H1 (cell line): ENCODE measurements at regions not wholly inside any gene's neighbourhood (a gene's known extent, or its start where the extent isn't known, plus 50 kb on each side); places are given as distances from the start of the nearest gene placed in this dataset.

Experiments used
- CTCF ChIA-PET: fragments of 300-600 bp; sonication (Branson Sonifier 250); formaldehyde crosslinking; loops from one replicate; lab custom pipeline; 2021; ENCODE audit not compliant: partially characterized antibody; lab: Charles Lee
- POLR2A ChIA-PET: fragments of 300-600 bp; sonication (Branson Sonifier 250); formaldehyde crosslinking; loops from one replicate; lab custom pipeline; 2021; ENCODE audit warnings: inconsistent platforms; ENCODE audit not compliant: partially characterized antibody; lab: Charles Lee
- DNase-seq, 2 experiments: peaks; one replicate each; pipeline versions ENCODE4 v3.0.0 to v3.0.0-alpha.2; 2010 to 2022; ENCODE audit warnings: low spot score in 2 of 2, low read depth in 1 of 2, mixed read lengths in 1 of 2
- FAIRE-seq: peaks from 2 replicates; lab custom pipeline; 2011; peaks lifted over from hg19 to GRCh38; lab: Jason Lieb, UNC
- H2AFZ ChIP-seq: 2 replicates; pipeline ENCODE4 v1.8.1; 2012; ENCODE audit warnings: low read length, inconsistent platforms
- H2AK5ac ChIP-seq: 2 replicates; pipeline ENCODE4 v1.6.1; 2013; ENCODE audit warnings: low read depth, low read length
- H2BK120ac ChIP-seq: replicated peaks from 2 replicates; pipeline ENCODE3; 2013; ENCODE audit warnings: low read depth, low read length, inconsistent platforms
- H2BK12ac ChIP-seq: 2 replicates; pipeline ENCODE4 v1.6.1; 2013; ENCODE audit warnings: low read depth, low read length
- H2BK15ac ChIP-seq: 2 replicates; pipeline ENCODE4 v1.6.1; 2013; ENCODE audit warnings: low read length
- H2BK20ac ChIP-seq: 2 replicates; pipeline ENCODE4 v1.6.1; 2013; ENCODE audit warnings: low read length
- H2BK5ac ChIP-seq: 2 replicates; pipeline ENCODE4 v1.6.1; 2013; ENCODE audit warnings: low read depth, low read length
- H3K14ac ChIP-seq: 2 replicates; pipeline ENCODE4 v1.6.1; 2013; ENCODE audit warnings: inconsistent platforms; ENCODE audit not compliant: insufficient read length
- H3K18ac ChIP-seq: 2 replicates; pipeline ENCODE4 v1.6.1; 2013; ENCODE audit warnings: low read length; ENCODE audit errors: extremely low read depth
- H3K23ac ChIP-seq: 2 replicates; pipeline ENCODE4 v1.6.1; 2013; ENCODE audit warnings: inconsistent platforms; ENCODE audit not compliant: insufficient read length
- H3K23me2 ChIP-seq: 2 replicates; pipeline ENCODE4 v1.6.1; 2013; ENCODE audit warnings: low read depth, low read length
- H3K27ac ChIP-seq: 2 replicates; pipeline ENCODE4 v1.6.1; 2011; ENCODE audit warnings: low read depth, low read length, inconsistent platforms
- H3K27me3 ChIP-seq, 4 experiments: replicated peaks in 1 of 4; 1 replicate in 1 of 4; 2 replicates in 3 of 4; pipeline versions ENCODE4 v1.6.1 to v1.8.1; 2011 to 2013; ENCODE audit warnings: low read length in 3 of 4, mild to moderate bottlenecking in 3 of 4, inconsistent platforms in 2 of 4, mixed read lengths in 2 of 4, moderate library complexity in 1 of 4; ENCODE audit not compliant: control insufficient read depth in 3 of 4, insufficient read depth in 3 of 4; ENCODE audit errors: extremely low read depth in 1 of 4
- H3K36me3 ChIP-seq, 4 experiments: 2 replicates each; pipeline versions ENCODE4 v1.6.1 to v1.8.1; 2011 to 2013; ENCODE audit warnings: mild to moderate bottlenecking in 4 of 4, low read length in 3 of 4, moderate library complexity in 2 of 4, control low read depth in 1 of 4, inconsistent platforms in 1 of 4; ENCODE audit not compliant: insufficient read depth in 4 of 4, control insufficient read depth in 2 of 4
- H3K4ac ChIP-seq: replicated peaks from 2 replicates; pipeline ENCODE3; 2013; ENCODE audit warnings: low read length, low read depth, mixed read lengths, inconsistent platforms; ENCODE audit not compliant: insufficient read length
- H3K4me1 ChIP-seq, 4 experiments: replicated peaks in 1 of 4; 1 replicate in 1 of 4; 2 replicates in 3 of 4; pipeline versions ENCODE4 v1.6.1 to v1.8.1; 2011 to 2013; ENCODE audit warnings: low read length in 3 of 4, inconsistent platforms in 2 of 4, mixed read lengths in 1 of 4; ENCODE audit not compliant: insufficient read depth in 4 of 4, control insufficient read depth in 3 of 4
- H3K4me2 ChIP-seq, 2 experiments: 2 replicates each; pipeline versions ENCODE4 v1.6.1 to v1.8.1; 2011 to 2013; ENCODE audit warnings: low read depth in 2 of 2, low read length in 2 of 2, control low read depth in 1 of 2, inconsistent platforms in 1 of 2, mild to moderate bottlenecking in 1 of 2; ENCODE audit not compliant: insufficient read depth in 1 of 2
- H3K4me3 ChIP-seq, 4 experiments: fragments of 200-600, 300-600 bp in 1 of 4; sonication (generic), shearing (Covaris generic), sonication (Bioruptor Twin) in 1 of 4; 2 replicates each; pipeline versions ENCODE4 v1.5.1 to v1.8.1; 2011 to 2016; ENCODE audit warnings: low read length in 4 of 4, low read depth in 3 of 4, control low read depth in 2 of 4, inconsistent platforms in 2 of 4, mild to moderate bottlenecking in 2 of 4, mixed read lengths in 1 of 4, moderate library complexity in 1 of 4; ENCODE audit not compliant: insufficient read depth in 2 of 4; ENCODE audit errors: extremely low read depth in 1 of 4
- H3K56ac ChIP-seq: replicated peaks from 2 replicates; pipeline ENCODE3; 2013; ENCODE audit warnings: low read depth, mild to moderate bottlenecking, mixed read lengths, low read length, inconsistent platforms; ENCODE audit not compliant: insufficient read length
- H3K79me1 ChIP-seq: 2 replicates; pipeline ENCODE4 v1.6.1; 2013; ENCODE audit warnings: low read depth, low read length, control low read depth
- H3K79me2 ChIP-seq, 2 experiments: 2 replicates each; pipeline versions ENCODE4 v1.6.1 to v1.8.1; 2012 to 2013; ENCODE audit warnings: low read length in 2 of 2, mild to moderate bottlenecking in 2 of 2, inconsistent platforms in 1 of 2; ENCODE audit not compliant: insufficient read depth in 2 of 2, control insufficient read depth in 1 of 2
- H3K9ac ChIP-seq, 4 experiments: replicated peaks in 1 of 4; 1 replicate in 1 of 4; 2 replicates in 3 of 4; pipeline versions ENCODE4 v1.6.1 to v1.8.1; 2011 to 2013; ENCODE audit warnings: low read depth in 3 of 4, low read length in 3 of 4, control low read depth in 2 of 4, mild to moderate bottlenecking in 2 of 4, moderate library complexity in 2 of 4, inconsistent platforms in 1 of 4; ENCODE audit errors: extremely low read depth in 1 of 4
- H3K9me3 ChIP-seq, 2 experiments: 2 replicates each; pipeline versions ENCODE4 v1.6.1 to v1.8.1; 2012 to 2013; ENCODE audit warnings: mild to moderate bottlenecking in 2 of 2, moderate library complexity in 2 of 2, control low read depth in 1 of 2, inconsistent platforms in 1 of 2, low read depth in 1 of 2, low read length in 1 of 2, mixed read lengths in 1 of 2; ENCODE audit not compliant: insufficient read depth in 2 of 2
- H4K20me1 ChIP-seq, 2 experiments: replicated peaks in 1 of 2; 2 replicates each; pipeline versions ENCODE3 to v1.8.1; 2011 to 2013; ENCODE audit warnings: inconsistent platforms in 2 of 2, low read length in 2 of 2, mild to moderate bottlenecking in 1 of 2; ENCODE audit not compliant: insufficient read depth in 2 of 2, control insufficient read depth in 1 of 2
- H4K5ac ChIP-seq: 2 replicates; pipeline ENCODE4 v1.6.1; 2013; ENCODE audit warnings: low read length, low read depth, mixed read lengths, inconsistent platforms; ENCODE audit not compliant: insufficient read length
- H4K8ac ChIP-seq: 2 replicates; pipeline ENCODE4 v1.8.0; 2013; ENCODE audit warnings: mild to moderate bottlenecking, moderate library complexity, low read length, inconsistent platforms; ENCODE audit not compliant: insufficient read depth; ENCODE audit errors: extremely low read depth
- H4K91ac ChIP-seq: replicated peaks from 2 replicates; pipeline ENCODE3; 2013; ENCODE audit warnings: low read length, mixed read lengths, inconsistent platforms; ENCODE audit not compliant: insufficient read length
- CHD1 ChIP-seq: IDR thresholded peaks from 2 replicates; pipeline ENCODE4 v1.6.1; 2012; ENCODE audit warnings: low read depth, low read length, improper control_type of control experiment
- CTCF ChIP-seq, 3 experiments: IDR thresholded peaks; 1 replicate in 2 of 3; 2 replicates in 1 of 3; pipeline versions ENCODE4 v1.5.1 to v1.6.1; 2011; ENCODE audit warnings: low read length in 3 of 3, mild to moderate bottlenecking in 3 of 3, inconsistent platforms in 2 of 3, low read depth in 1 of 3, moderate library complexity in 1 of 3; ENCODE audit not compliant: insufficient read depth in 1 of 3; ENCODE audit errors: control extremely low read depth in 1 of 3
- GABPA ChIP-seq: IDR thresholded peaks from 2 replicates; pipeline ENCODE4 v1.6.1; 2011; ENCODE audit warnings: mild to moderate bottlenecking, low read length, moderate library complexity, borderline replicate concordance; ENCODE audit not compliant: insufficient read depth
- JUND ChIP-seq: IDR thresholded peaks from 2 replicates; pipeline ENCODE4 v1.6.1; 2011; ENCODE audit warnings: mild to moderate bottlenecking, improper control_type of control experiment, low read length
- MAX ChIP-seq: IDR thresholded peaks from 2 replicates; pipeline ENCODE4 v1.6.1; 2012; ENCODE audit warnings: inconsistent platforms
- RAD21 ChIP-seq, 2 experiments: IDR thresholded peaks in 1 of 2; conservative IDR thresholded peaks in 1 of 2; 2 replicates each; pipeline ENCODE4 v1.6.1; 2011; ENCODE audit warnings: low read depth in 2 of 2, low read length in 2 of 2, improper control_type of control experiment in 1 of 2, inconsistent platforms in 1 of 2, mild to moderate bottlenecking in 1 of 2, moderate library complexity in 1 of 2
- SIN3A ChIP-seq, 2 experiments: IDR thresholded peaks in 1 of 2; conservative IDR thresholded peaks in 1 of 2; 2 replicates each; pipeline ENCODE4 v1.6.1; 2011 to 2012; ENCODE audit warnings: low read length in 2 of 2, improper control_type of control experiment in 1 of 2, low read depth in 1 of 2, mild to moderate bottlenecking in 1 of 2
- SRF ChIP-seq: IDR thresholded peaks from 2 replicates; pipeline ENCODE4 v1.6.1; 2011; ENCODE audit warnings: mild to moderate bottlenecking, low read depth, low read length, moderate library complexity
- WGBS, 2 experiments: shearing (Covaris generic) in 1 of 2; methylation state at CpG; one replicate each; pipeline versions ENCODE4 v1.1.6 to v1.1.7; 2013 to 2015; ENCODE audit warnings: low lambda C conversion rate in 2 of 2, mixed read lengths in 2 of 2, inconsistent platforms in 1 of 2, low coverage in 1 of 2, missing lambda C conversion rate in 1 of 2; ENCODE audit not compliant: insufficient replicate concordance in 2 of 2, insufficient coverage in 1 of 2, insufficient read length in 1 of 2; ENCODE audit errors: extremely low coverage in 1 of 2, missing lambda C conversion rate in 1 of 2; 5-methylcytosine and 5-hydroxymethylcytosine counted together

- Histone ChIP-seq H3K9ac (no peak overlapping the region), H3K56ac (no peak overlapping the region), H3K9me3 (no peaks in the 10 kb centered on the region), H3K4me2 (no peak overlapping the region), H3K79me1 (no peaks in the 10 kb centered on the region), H3K27me3 (no peaks in the 10 kb centered on the region), H2AK5ac (no peak overlapping the region), H2AFZ (no peak overlapping the region), H4K8ac (no peak overlapping the region), H2BK120ac (no peak overlapping the region), H2BK15ac (no peak overlapping the region), H3K4me1 (0 out of 7 replicates have a peak, but pooled peaks cover 0 to 2% (median 0%) of the 10 kb centered on the region in 4 experiments), H4K5ac (no peak overlapping the region), H2BK5ac (no peak overlapping the region), H4K20me1 (no peaks in the 10 kb centered on the region), H2BK20ac (no peak overlapping the region), H4K91ac (peak overlapping the region; percentile 44), H3K23ac (no peak overlapping the region), H3K4ac (no peak overlapping the region), H3K18ac (no peak overlapping the region), H3K23me2 (no peaks in the 10 kb centered on the region; the same call in 1 of the 2 replicates), H3K14ac (no peak overlapping the region), H3K36me3 (no peaks in the 10 kb centered on the region), H3K4me3 (no peak overlapping the region), H3K27ac (no peak overlapping the region), H3K79me2 (no peaks in the 10 kb centered on the region), H2BK12ac (no peak overlapping the region; the same call in 1 of the 2 replicates)
- WGBS, 2 experiments, result 84% methylated on average over 6 of the region's 6 CpGs; no CpG with 5 or more reads in 1 of the 2 experiments
- no peak for TF ChIP-seq SIN3A (conservative IDR thresholded peaks at IDR 0.05 in 1 of 2, IDR thresholded peaks at IDR 0.05 in 1 of 2; ENCODE audit: low read depth in 1 of 2, low read length in 2 of 2)
- TF ChIP-seq SRF, result no peak
- TF ChIP-seq MAX, result no peak
- TF ChIP-seq JUND, result no peak
- TF ChIP-seq GABPA, result no peak
- peak; percentile 16 to 34 (median 24); a peak in 2 of 4 replicates for TF ChIP-seq CTCF (IDR thresholded peaks at IDR 0.05; ENCODE audit: control extremely low read depth in 1 of 3, insufficient read depth in 1 of 3, low read depth in 1 of 3, low read length in 3 of 3)
- TF ChIP-seq RAD21 (IDR thresholded peaks at IDR 0.05 in 1 of 2, conservative IDR thresholded peaks at IDR 0.05 in 1 of 2; ENCODE audit: low read depth in 2 of 2, low read length in 2 of 2), result peak; percentile 32 to 44; a peak in 3 of 4 replicates
- TF ChIP-seq CHD1, result no peak
- no peak for FAIRE-seq
- ChIA-PET POLR2A (no interaction called here), CTCF (interaction anchor here (1.0 to 1.3 kb wide), 3 partner anchors 10 to 53 kb away, joined by 3 read pairs; no protein-coding TSS in a partner anchor)
- no peak for DNase-seq
Measured at GRCh38 chr6:21360336-21360735, 233.2 kb upstream of the SOX4 start.
